K562 (cell line): ENCODE measurements at regions not wholly inside any gene's neighbourhood (a gene's known extent, or its start where the extent isn't known, plus 50 kb on each side); places are given as distances from the start of the nearest gene placed in this dataset.
A peak's percentile ranks its signal among the peaks of the same experiment; 100 is the strongest.

Experiments
- ATAC-seq: fragments of 200-7000 bp; cut with Tn5 transposase; 3 replicates; pipeline ENCODE4 v1.9.1; 2020; ENCODE audit warnings: moderate library complexity
- BruUV-seq: library from RNA; stranded (reverse); fragments of 400-500 nt; replicated peaks from 2 replicates; lab custom pipeline; 2021; lab: Mats Ljungman, UMichigan
- CTCF ChIA-PET: fragments of 300-600 bp; formaldehyde crosslinking; extraction: SDS; loops from one replicate; lab custom pipeline; 2021; ENCODE audit warnings: low intra/inter-chr PET ratio; lab: Yijun Ruan, JAX
- POLR2A ChIA-PET: fragments of 300-600, 350-650 bp; sonication (Branson Sonifier 250); formaldehyde crosslinking; extraction: SDS; loops from one replicate; lab custom pipeline; 2021; ENCODE audit warnings: antibody characterized with exemption, inconsistent platforms; lab: Yijun Ruan, JAX
- DNase-seq, 4 experiments: peaks; one replicate each; pipeline versions ENCODE4 v3.0.0 to v3.0.0-alpha.2; 2011 to 2018; ENCODE audit warnings: low spot score in 3 of 4, mixed read lengths in 3 of 4; ENCODE audit errors: extremely low read depth in 1 of 4
- FAIRE-seq: peaks from 2 replicates; lab custom pipeline; 2011; peaks lifted over from hg19 to GRCh38; lab: Jason Lieb, UNC
- H2AFZ ChIP-seq: 2 replicates; pipeline ENCODE4 v1.6.0; 2011; ENCODE audit warnings: low read depth, low read length, control low read depth, inconsistent platforms
- H3K27ac ChIP-seq: fragments of 200-600 bp; 3 replicates; pipeline ENCODE4 v1.8.0; 2011; ENCODE audit warnings: low read depth, mild to moderate bottlenecking, control low read depth, inconsistent platforms, low read length, moderate library complexity, mixed read lengths; ENCODE audit errors: extremely low read depth
- H3K27me3 ChIP-seq, 2 experiments: fragments of 300-600 bp in 1 of 2; 2 replicates in 1 of 2; 3 replicates in 1 of 2; pipeline versions ENCODE4 v1.6.0 to v1.8.0; 2011; ENCODE audit warnings: inconsistent platforms in 2 of 2, low read length in 2 of 2, mild to moderate bottlenecking in 1 of 2, mixed read lengths in 1 of 2, moderate library complexity in 1 of 2; ENCODE audit not compliant: control insufficient read depth in 2 of 2, insufficient read depth in 2 of 2
- H3K36me3 ChIP-seq: fragments of 300-600 bp; 3 replicates; pipeline ENCODE4 v1.8.0; 2011; ENCODE audit warnings: mild to moderate bottlenecking, low read length, inconsistent platforms; ENCODE audit not compliant: control insufficient read depth, insufficient read depth
- H3K4me1 ChIP-seq, 2 experiments: fragments of 200-600 bp in 1 of 2; replicated peaks in 1 of 2; 2 replicates in 1 of 2; 3 replicates in 1 of 2; pipeline versions ENCODE4 v1.5.1 to v1.8.0; 2011; ENCODE audit warnings: inconsistent platforms in 2 of 2, low read length in 2 of 2, mild to moderate bottlenecking in 1 of 2, mixed read lengths in 1 of 2, moderate library complexity in 1 of 2; ENCODE audit not compliant: control insufficient read depth in 2 of 2, insufficient read depth in 2 of 2
- H3K4me2 ChIP-seq: 2 replicates; pipeline ENCODE4 v1.6.1; 2011; ENCODE audit warnings: low read length, control low read depth, inconsistent platforms, mixed read lengths; ENCODE audit not compliant: insufficient read depth
- H3K4me3 ChIP-seq: fragments of 200-600 bp; sonication (generic), shearing (Covaris generic); 2 replicates; pipeline ENCODE4 v1.5.1; 2016; ENCODE audit warnings: control low read depth, inconsistent platforms
- H3K79me2 ChIP-seq: fragments of 200-600 bp; 3 replicates; pipeline ENCODE4 v1.8.0; 2011; ENCODE audit warnings: low read length, inconsistent platforms; ENCODE audit not compliant: control insufficient read depth, insufficient read depth
- H3K9ac ChIP-seq, 2 experiments: 2 replicates each; pipeline versions ENCODE4 v1.6.0 to v1.6.1; 2011; ENCODE audit warnings: low read depth in 2 of 2, low read length in 2 of 2, control low read depth in 1 of 2, inconsistent platforms in 1 of 2, mild to moderate bottlenecking in 1 of 2, mixed read lengths in 1 of 2; ENCODE audit not compliant: insufficient read depth in 1 of 2
- H3K9me1 ChIP-seq: one replicate; pipeline ENCODE4 v1.6.0; 2011; ENCODE audit warnings: inconsistent platforms, mild to moderate bottlenecking, low read length, moderate library complexity; ENCODE audit not compliant: control insufficient read depth, insufficient read depth
- H3K9me3 ChIP-seq: replicated peaks from 2 replicates; pipeline ENCODE4 v1.5.1; 2011; ENCODE audit warnings: low read depth, low read length, inconsistent platforms; ENCODE audit not compliant: control insufficient read depth, insufficient read depth
- H4K20me1 ChIP-seq: replicated peaks from 2 replicates; pipeline ENCODE4 v1.6.1; 2011; ENCODE audit warnings: low read length, inconsistent platforms, mixed read lengths; ENCODE audit not compliant: control insufficient read depth, insufficient read depth
- CEBPB ChIP-seq: fragments of 450-650 bp; IDR thresholded peaks from 2 replicates; pipeline ENCODE4 v1.6.1; 2016; ENCODE audit warnings: missing genetic modification characterization, missing compliant biosample characterization
- CEBPG ChIP-seq, 3 experiments: fragments of 200-800 bp in 1 of 3; sonication (Bioruptor generic) in 1 of 3; sonication (generic) in 1 of 3; formaldehyde crosslinking in 1 of 3; IDR thresholded peaks in 2 of 3; conservative IDR thresholded peaks in 1 of 3; 2 replicates each; pipeline versions ENCODE4 v1.6.1 to v1.8.0; 2016 to 2022; ENCODE audit warnings: missing compliant biosample characterization in 2 of 3, missing genetic modification characterization in 2 of 3, mild to moderate bottlenecking in 1 of 3, missing genetic modification reagents in 1 of 3
- MEIS2 ChIP-seq: fragments of 450-650 bp; IDR thresholded peaks from 2 replicates; pipeline ENCODE4 v1.6.1; 2014; ENCODE audit warnings: mild to moderate bottlenecking; ENCODE audit not compliant: partially characterized antibody
- NR3C1 ChIP-seq: sonication (generic); formaldehyde crosslinking; IDR thresholded peaks from 2 replicates; pipeline ENCODE4 v1.8.1; 2022; ENCODE audit warnings: missing genetic modification reagents
- PBX2 ChIP-seq, 2 experiments: IDR thresholded peaks in 1 of 2; conservative IDR thresholded peaks in 1 of 2; 2 replicates each; pipeline ENCODE4 v1.6.1; 2016; ENCODE audit warnings: low read depth in 2 of 2, mild to moderate bottlenecking in 1 of 2, missing compliant biosample characterization in 1 of 2, missing genetic modification characterization in 1 of 2, moderate library complexity in 1 of 2
- PKNOX1 ChIP-seq: fragments of 450-650 bp; IDR thresholded peaks from 2 replicates; pipeline ENCODE4 v1.6.1; 2016
- SAFB ChIP-seq: fragments of 200-400 bp; formaldehyde crosslinking; IDR thresholded peaks from 2 replicates; pipeline ENCODE4 v1.6.1; 2017; ENCODE audit warnings: low read depth, low read length, borderline replicate concordance
- WGBS: fragments of 100-300 bp; shearing (Covaris generic); methylation state at CpG from one replicate; pipeline ENCODE4 v1.1.6; 2016; ENCODE audit warnings: low coverage, mixed read lengths; ENCODE audit not compliant: insufficient coverage; ENCODE audit errors: missing lambda C conversion rate; 5-methylcytosine and 5-hydroxymethylcytosine counted together
- in situ Hi-C: fragments of 300-500 bp; cut with MboI; formaldehyde crosslinking; loops from 4 replicates; pipeline ENCODE4 v1.15.0; 2018; ENCODE audit warnings: inconsistent platforms, mixed read lengths
- intact Hi-C: fragments of 100-400 bp; cut with micrococcal nuclease; formaldehyde crosslinking; loops from 2 replicates; pipeline ENCODE4 v1.14.2; 2022

GRCh38 chr10:117619223-117619622, 76.7 kb downstream of the EMX2 start:
- no peak overlapping the region for H2AFZ ChIP-seq
- H3K4me3 ChIP-seq = no peak overlapping the region
- intact Hi-C loops = no loop called here
- no peaks in the 10 kb centered on the region for H3K79me2 ChIP-seq
- DNase-seq (no peak), ATAC-seq (no peak), FAIRE-seq (no peak)
- no peaks in the 10 kb centered on the region for H3K4me1 ChIP-seq
- no peaks in the 10 kb centered on the region for H3K9me1 ChIP-seq
- H4K20me1 ChIP-seq = no peaks in the 10 kb centered on the region
- TF ChIP-seq MEIS2 (peak; percentile 70), PKNOX1 (peak; percentile 43; the same call in 1 of the 2 replicates), NR3C1 (CRISPR knock-in tag) (no peak), PBX2 (CRISPR knock-in tag; IDR thresholded peaks at IDR 0.05; ENCODE audit: low read depth) (no peak), PBX2 (tag; conservative IDR thresholded peaks at IDR 0.05; ENCODE audit: low read depth) (peak; percentile 56), CEBPB (peak; percentile 56), SAFB (no peak), CEBPG (CRISPR knock-in tag; IDR thresholded peaks at IDR 0.05) (no peak), CEBPG (tag; conservative IDR thresholded peaks at IDR 0.05 in 1 of 2, IDR thresholded peaks at IDR 0.05 in 1 of 2) (peak in 1 of 2 experiments; percentile 72; a peak in 2 of 4 replicates)
- H3K4me2 ChIP-seq = no peak overlapping the region
- peaks cover 4 to 28% of the 10 kb centered on the region in 2 experiments; a peak in 3 of 5 replicates for H3K27me3 ChIP-seq
- no peaks in the 10 kb centered on the region for H3K36me3 ChIP-seq
- CTCF ChIA-PET = no interaction called here
- POLR2A ChIA-PET = no interaction called here
- no peak overlapping the region for H3K27ac ChIP-seq
- no peak overlapping the region for H3K9ac ChIP-seq
- in situ Hi-C loops = no loop called here
- 0% methylated on average over 7 of the region's 7 CpGs for WGBS
- H3K9me3 ChIP-seq = no peaks in the 10 kb centered on the region
- no TSS peak for BruUV-seq
